HL-60 (cell line): ENCODE measurements at regions not wholly inside any gene's neighbourhood (a gene's known extent, or its start where the extent isn't known, plus 50 kb on each side); places are given as distances from the start of the nearest gene placed in this dataset.

ENCODE experiments used
- DNase-seq, 2 experiments: peaks; one replicate each; pipeline ENCODE4 v3.0.0-alpha.2; 2010 to 2020; ENCODE audit warnings: low read depth in 1 of 2, low spot score in 1 of 2
- H3K27ac ChIP-seq: fragments of 250-450 bp; sonication (Bioruptor Pico); replicated peaks from 2 replicates; pipeline ENCODE4 v1.5.1; 2020; ENCODE audit warnings: mild to moderate bottlenecking, moderate library complexity
- H3K27me3 ChIP-seq: fragments of 250-450 bp; sonication (Bioruptor Pico); 2 replicates; pipeline ENCODE4 v1.5.1; 2021; ENCODE audit warnings: mild to moderate bottlenecking, moderate library complexity; ENCODE audit not compliant: insufficient read depth, poor library complexity, severe bottlenecking
- H3K4me3 ChIP-seq: replicated peaks from 2 replicates; pipeline ENCODE4 v1.5.1; 2011; ENCODE audit warnings: mild to moderate bottlenecking, control low read depth, low read length; ENCODE audit not compliant: insufficient read depth
- CTCF ChIP-seq: IDR thresholded peaks from one replicate; pipeline ENCODE4 v1.5.1; 2011; ENCODE audit warnings: low read length, control low read depth, inconsistent platforms; ENCODE audit not compliant: insufficient read depth
- GABPA ChIP-seq: IDR thresholded peaks from 2 replicates; pipeline ENCODE4 v1.6.1; 2012; ENCODE audit warnings: low read depth
- POLR2AphosphoS5 ChIP-seq: IDR thresholded peaks from 2 replicates; pipeline ENCODE4 v1.6.1; 2012; ENCODE audit warnings: low read depth
- REST ChIP-seq: IDR thresholded peaks from 2 replicates; pipeline ENCODE4 v1.6.1; 2012; ENCODE audit warnings: low read depth; ENCODE audit not compliant: insufficient replicate concordance
- SPI1 ChIP-seq: IDR thresholded peaks from 2 replicates; pipeline ENCODE4 v1.6.1; 2012; ENCODE audit warnings: low read depth, mild to moderate bottlenecking, borderline replicate concordance

GRCh38 chrX:114372937-114373336 lies 210.9 kb upstream of the HTR2C start:
- Histone ChIP-seq H3K27ac (no peak overlapping the region), H3K4me3 (no peak overlapping the region), H3K27me3 (no peaks in the 10 kb centered on the region)
- TF ChIP-seq CTCF: no peak
- TF ChIP-seq POLR2AphosphoS5: no peak
- TF ChIP-seq REST: no peak
- TF ChIP-seq SPI1: no peak
- TF ChIP-seq GABPA: no peak
- DNase-seq: no peak

- TF ChIP-seq REST (no peak), GABPA (no peak), SPI1 (no peak), CTCF (no peak), POLR2AphosphoS5 (no peak)
- H3K27me3 ChIP-seq: no peaks in the 10 kb centered on the region
- H3K27ac ChIP-seq: no peak overlapping the region
- no peak overlapping the region for H3K4me3 ChIP-seq
- no peak for DNase-seq
Measured at GRCh38 chrX:114390251-114390796, 193.6 kb upstream of the HTR2C start.
